SK-N-MC (cell line): ENCODE measurements at regions not wholly inside any gene's neighbourhood (a gene's known extent, or its start where the extent isn't known, plus 50 kb on each side); places are given as distances from the start of the nearest gene placed in this dataset.

Experiments
- EZH2 ChIP-seq: fragments of 200-600 bp; sonication (generic); IDR thresholded peaks from one replicate; pipeline ENCODE4 v1.6.1; 2017; ENCODE audit warnings: antibody characterized with exemption
- POLR2AphosphoS5 ChIP-seq: IDR thresholded peaks from 2 replicates; pipeline ENCODE4 v1.6.1; 2012; ENCODE audit warnings: mild to moderate bottlenecking, low read depth, low read length, borderline replicate concordance

DNA sequence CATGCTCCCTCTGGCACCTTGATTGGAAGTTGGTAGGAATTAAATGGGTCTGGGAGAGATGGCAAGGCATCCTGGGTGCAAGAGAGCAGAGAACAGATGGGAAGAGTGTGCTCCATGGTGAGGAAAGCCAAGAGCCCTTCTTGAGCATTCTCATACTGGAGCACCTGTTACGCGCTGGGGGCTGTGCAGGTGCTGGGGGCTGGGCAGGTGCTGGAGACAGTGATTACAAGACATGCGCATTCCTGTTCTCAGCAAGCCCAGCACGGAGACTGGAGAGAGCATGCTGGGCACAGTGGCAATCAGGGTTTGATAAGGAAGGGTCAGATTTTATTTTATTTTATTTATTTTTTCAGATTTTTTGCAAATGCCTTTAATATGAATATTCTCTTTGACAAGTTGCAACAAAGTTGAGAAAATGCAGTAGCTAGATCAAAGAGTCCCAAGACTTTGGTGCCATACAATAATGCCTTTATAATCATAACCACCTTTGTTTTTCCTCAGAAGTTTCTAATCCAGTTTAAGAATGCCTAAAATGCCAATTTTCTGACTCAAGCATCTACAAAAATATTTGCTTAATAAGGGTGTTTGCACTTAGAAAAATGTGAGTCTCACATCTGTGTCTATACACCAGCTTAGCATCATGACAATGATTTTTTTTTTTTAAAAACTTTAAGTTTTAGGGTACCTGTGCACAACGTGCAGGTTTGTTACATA, 193.3 kb downstream of the RNF152 start:
- TF ChIP-seq POLR2AphosphoS5 (no peak), EZH2 (no peak)
